CD4-positive, alpha-beta T cell (primary cell): ENCODE measurements at regions not wholly inside any gene's neighbourhood (a gene's known extent, or its start where the extent isn't known, plus 50 kb on each side); places are given as distances from the start of the nearest gene placed in this dataset.

Source experiments
- ATAC-seq: fragments of 200-7000 bp; cut with Tn5 transposase; one replicate; pipeline ENCODE4 v1.10.0; 2022; ENCODE audit warnings: mild to moderate bottlenecking; ENCODE audit not compliant: poor library complexity
- CTCF ChIA-PET: fragments of 350-600 bp; sonication (Branson Sonifier 250); formaldehyde crosslinking; loops from one replicate; lab custom pipeline; 2021; ENCODE audit warnings: antibody characterized with exemption, inconsistent platforms; lab: Charles Lee
- POLR2A ChIA-PET: fragments of 350-600 bp; sonication (Branson Sonifier 250); formaldehyde crosslinking; loops from one replicate; lab custom pipeline; 2021; ENCODE audit warnings: antibody characterized with exemption, inconsistent platforms; lab: Charles Lee
- DNase-seq, 14 experiments: peaks; one replicate each; pipeline ENCODE4 v3.0.0-alpha.2; 2013 to 2020; ENCODE audit warnings: mixed read lengths in 2 of 14
- H3K27ac ChIP-seq, 2 donors: one replicate each; pipeline versions ENCODE4 v1.5.1 to v1.7.0; 2013; ENCODE audit warnings: low read length in 2 of 2, low read depth in 1 of 2, mild to moderate bottlenecking in 1 of 2
- H3K27me3 ChIP-seq, 2 experiments: 1 replicate in 1 of 2; 2 replicates in 1 of 2; pipeline versions ENCODE4 v1.6.1 to v1.7.0; 2013; ENCODE audit warnings: low read length in 2 of 2, control low read depth in 1 of 2, mild to moderate bottlenecking in 1 of 2, moderate library complexity in 1 of 2; ENCODE audit not compliant: insufficient read depth in 2 of 2, control insufficient read depth in 1 of 2
- H3K36me3 ChIP-seq: one replicate; pipeline ENCODE4 v1.6.1; 2013; ENCODE audit warnings: low read length, control low read depth; ENCODE audit not compliant: insufficient read depth
- H3K4me1 ChIP-seq: one replicate; pipeline ENCODE4 v1.6.1; 2013; ENCODE audit warnings: low read length, control low read depth; ENCODE audit not compliant: insufficient read depth
- H3K4me3 ChIP-seq: one replicate; pipeline ENCODE4 v1.5.1; 2013; ENCODE audit warnings: mild to moderate bottlenecking, low read length, moderate library complexity
- H3K9me3 ChIP-seq, 2 experiments: 1 replicate in 1 of 2; 2 replicates in 1 of 2; pipeline versions ENCODE4 v1.6.1 to v1.7.0; 2013; ENCODE audit warnings: low read length in 2 of 2, mild to moderate bottlenecking in 2 of 2, control low read depth in 1 of 2, moderate library complexity in 1 of 2; ENCODE audit not compliant: control insufficient read depth in 1 of 2, insufficient read depth in 1 of 2
- H3K27ac Mint-ChIP-seq: one replicate; pipeline ENCODE4 v1.8.0; 2020; ENCODE audit warnings: mixed read lengths
- H3K27me3 Mint-ChIP-seq: one replicate; pipeline ENCODE4 v1.8.0; 2021; ENCODE audit warnings: mixed read lengths
- H3K36me3 Mint-ChIP-seq: one replicate; pipeline ENCODE4 v1.8.0; 2021; ENCODE audit warnings: low read depth, mixed read lengths
- H3K4me1 Mint-ChIP-seq: one replicate; pipeline ENCODE4 v1.8.0; 2021; ENCODE audit warnings: low read depth, mixed read lengths
- H3K4me3 Mint-ChIP-seq: one replicate; pipeline ENCODE4 v1.8.0; 2020; ENCODE audit warnings: mild to moderate bottlenecking, mixed read lengths
- H3K9me3 Mint-ChIP-seq: one replicate; pipeline ENCODE4 v1.8.0; 2020; ENCODE audit warnings: mixed read lengths
- CTCF ChIP-seq: fragments of 200-600 bp; IDR thresholded peaks from one replicate; pipeline ENCODE4 v1.8.0; 2022; ENCODE audit warnings: antibody characterized with exemption, mild to moderate bottlenecking
- intact Hi-C, 2 experiments: fragments of 100-400 bp; cut with DNase I in 1 of 2; cut with micrococcal nuclease in 1 of 2; formaldehyde crosslinking; loops; one replicate each; pipeline versions ENCODE4 v1.15.1 to v1.9.0; 2023 to 2025; cut with DNase I, micrococcal nuclease

GRCh38 chr5:90223756-90224155 is 185.8 kb downstream of the CETN3 start:
- no peak overlapping the region for H3K4me3 Mint-ChIP-seq
- ChIA-PET POLR2A (no interaction called here), CTCF (no interaction called here)
- Histone ChIP-seq H3K9me3 (no peaks in the 10 kb centered on the region), H3K4me1 (no peaks in the 10 kb centered on the region), H3K36me3 (no peaks in the 10 kb centered on the region), H3K27me3 (no peaks in the 10 kb centered on the region), H3K27ac (no peak overlapping the region), H3K4me3 (no peak overlapping the region)
- H3K9me3 Mint-ChIP-seq, result no peaks in the 10 kb centered on the region
- ATAC-seq (no peak), DNase-seq (no peak)
- no peak overlapping the region for H3K27ac Mint-ChIP-seq
- intact Hi-C loops, result no loop called here
- H3K27me3 Mint-ChIP-seq, result no peaks in the 10 kb centered on the region
- no peaks in the 10 kb centered on the region for H3K4me1 Mint-ChIP-seq
- no peaks in the 10 kb centered on the region for H3K36me3 Mint-ChIP-seq
- no peak for TF ChIP-seq CTCF

- CTCF ChIA-PET, result no interaction called here
- no peak for TF ChIP-seq CTCF
- no peaks in the 10 kb centered on the region for H3K9me3 ChIP-seq
- Mint-ChIP-seq H3K4me3 (no peak overlapping the region), H3K4me1 (no peaks in the 10 kb centered on the region), H3K36me3 (no peaks in the 10 kb centered on the region), H3K9me3 (no peaks in the 10 kb centered on the region), H3K27ac (no peak overlapping the region), H3K27me3 (no peaks in the 10 kb centered on the region)
- no peaks in the 10 kb centered on the region for H3K4me1 ChIP-seq
- no peaks in the 10 kb centered on the region for H3K36me3 ChIP-seq
- POLR2A ChIA-PET, result no interaction called here
- H3K27ac ChIP-seq, result no peak overlapping the region
- intact Hi-C loops, result no loop called here
- no peaks in the 10 kb centered on the region for H3K27me3 ChIP-seq
- ATAC-seq (no peak), DNase-seq (no peak)
- H3K4me3 ChIP-seq, result no peak overlapping the region
Observed at GRCh38 chr5:90221951-90222350, 187.6 kb downstream of the CETN3 start.

- no peaks in the 10 kb centered on the region for H3K36me3 Mint-ChIP-seq
- H3K27me3 ChIP-seq, result no peaks in the 10 kb centered on the region
- H3K4me3 ChIP-seq, result no peak overlapping the region
- no peak overlapping the region for H3K4me3 Mint-ChIP-seq
- H3K27ac Mint-ChIP-seq, result no peak overlapping the region
- TF ChIP-seq CTCF, result no peak
- H3K4me1 Mint-ChIP-seq, result no peaks in the 10 kb centered on the region
- no peaks in the 10 kb centered on the region for H3K9me3 Mint-ChIP-seq
- H3K9me3 ChIP-seq, result no peaks in the 10 kb centered on the region
- no peak for ATAC-seq
- ChIA-PET CTCF (no interaction called here), POLR2A (no interaction called here)
- no peak for DNase-seq
- H3K36me3 ChIP-seq, result no peaks in the 10 kb centered on the region
- intact Hi-C loops, result no loop called here
- no peaks in the 10 kb centered on the region for H3K4me1 ChIP-seq
- no peaks in the 10 kb centered on the region for H3K27me3 Mint-ChIP-seq
- no peak overlapping the region for H3K27ac ChIP-seq
Observed at GRCh38 chr5:90220554-90220953, 189.0 kb downstream of the CETN3 start.
